BE2C (cell line): ENCODE measurements at regions not wholly inside any gene's neighbourhood (a gene's known extent, or its start where the extent isn't known, plus 50 kb on each side); places are given as distances from the start of the nearest gene placed in this dataset.
"Not testable (repeated sequence)": the region's sequence is repeated elsewhere in the genome, so short reads cannot be mapped to it uniquely, and the experiment has no call there.

Experiments
- DNase-seq: peaks from one replicate; pipeline ENCODE4 v3.0.0-alpha.2; 2020
- H3K27me3 ChIP-seq: fragments of 250-450 bp; sonication (Bioruptor Pico); 2 replicates; pipeline ENCODE4 v1.5.1; 2020; ENCODE audit warnings: mild to moderate bottlenecking
- H3K36me3 ChIP-seq: fragments of 250-450 bp; sonication (Bioruptor Pico); 2 replicates; pipeline ENCODE4 v1.5.1; 2020; ENCODE audit warnings: mild to moderate bottlenecking
- H3K4me1 ChIP-seq: fragments of 250-450 bp; sonication (Bioruptor Pico); 2 replicates; pipeline ENCODE4 v1.5.1; 2020
- H3K4me3 ChIP-seq: 2 replicates; pipeline ENCODE4 v1.5.1; 2011; ENCODE audit warnings: low read depth, low read length
- H3K9me3 ChIP-seq: fragments of 250-450 bp; sonication (Bioruptor Pico); 2 replicates; pipeline ENCODE4 v1.5.1; 2020
- CTCF ChIP-seq: IDR thresholded peaks from 2 replicates; pipeline ENCODE4 v1.5.1; 2012; ENCODE audit warnings: mild to moderate bottlenecking, low read depth, low read length

- DNase-seq: no peak
- Histone ChIP-seq H3K4me3 (no peak overlapping the region), H3K4me1 (no peaks in the 10 kb centered on the region), H3K27me3 (no peaks in the 10 kb centered on the region), H3K9me3 (no peaks in the 10 kb centered on the region), H3K36me3 (no peaks in the 10 kb centered on the region)
- TF ChIP-seq CTCF: no peak
Observed at GRCh38 chr9:11702548-11702947, 990.6 kb upstream of the TYRP1 start.

GRCh38 chr9:11704198-11704597 is 989.0 kb upstream of the TYRP1 start:
- DNase-seq, H3K27me3 ChIP-seq: not testable (repeated sequence)

GRCh38 chr9:11708899-11709298 is 984.3 kb upstream of the TYRP1 start:
- H3K4me3 ChIP-seq: no peak overlapping the region
- no peak for TF ChIP-seq CTCF
- H3K36me3 ChIP-seq: no peaks in the 10 kb centered on the region
- no peaks in the 10 kb centered on the region for H3K27me3 ChIP-seq
- no peaks in the 10 kb centered on the region for H3K4me1 ChIP-seq
- no peaks in the 10 kb centered on the region for H3K9me3 ChIP-seq
- DNase-seq: no peak

More at GRCh38 chr9:11704198-11704597, 989.0 kb upstream of the TYRP1 start:
- not testable (repeated sequence) for H3K9me3 ChIP-seq, H3K36me3 ChIP-seq, H3K4me3 ChIP-seq, H3K4me1 ChIP-seq

- Histone ChIP-seq H3K36me3 (no peaks in the 10 kb centered on the region), H3K27me3 (no peaks in the 10 kb centered on the region), H3K4me1 (no peaks in the 10 kb centered on the region), H3K9me3 (no peaks in the 10 kb centered on the region), H3K4me3 (no peak overlapping the region)
- no peak for DNase-seq
- no peak for TF ChIP-seq CTCF
Observed at GRCh38 chr9:11709567-11709966, 983.6 kb upstream of the TYRP1 start.

GRCh38 chr9:11713077-11713476 is 980.1 kb upstream of the TYRP1 start:
- H3K36me3 ChIP-seq: no peaks in the 10 kb centered on the region
- no peak for DNase-seq
- no peaks in the 10 kb centered on the region for H3K4me1 ChIP-seq
- H3K4me3 ChIP-seq: no peak overlapping the region
- H3K9me3 ChIP-seq: no peaks in the 10 kb centered on the region
- H3K27me3 ChIP-seq: no peaks in the 10 kb centered on the region
- TF ChIP-seq CTCF: no peak

GRCh38 chr9:11722957-11723356 is 970.2 kb upstream of the TYRP1 start:
- no peak for DNase-seq
- no peak overlapping the region for H3K4me3 ChIP-seq
- H3K4me1 ChIP-seq: no peaks in the 10 kb centered on the region
- H3K9me3 ChIP-seq: no peaks in the 10 kb centered on the region
- TF ChIP-seq CTCF: no peak
- H3K27me3 ChIP-seq: no peaks in the 10 kb centered on the region
- no peaks in the 10 kb centered on the region for H3K36me3 ChIP-seq

- no peak for DNase-seq
- H3K4me1 ChIP-seq: no peaks in the 10 kb centered on the region
- TF ChIP-seq CTCF: no peak
Observed at GRCh38 chr9:11726659-11727058, 966.5 kb upstream of the TYRP1 start.

More at GRCh38 chr9:11726659-11727058, 966.5 kb upstream of the TYRP1 start:
- Histone ChIP-seq H3K4me3 (no peak overlapping the region), H3K36me3 (no peaks in the 10 kb centered on the region), H3K9me3 (no peaks in the 10 kb centered on the region), H3K27me3 (no peaks in the 10 kb centered on the region)
